ENCODE measurements at regions not wholly inside any gene's neighbourhood (a gene's known extent, or its start where the extent isn't known, plus 50 kb on each side); places are given as distances from the start of the nearest gene placed in this dataset.

- Histone ChIP-seq H3F3A (ENCODE audit: low read depth) (no peaks in the 10 kb centered on the region), H3K36me3 (ENCODE audit: insufficient read depth, low read length) (no peaks in the 10 kb centered on the region), H3K4me2 (ENCODE audit: low read depth, low read length, poor library complexity, severe bottlenecking) (no peak overlapping the region), H3K4me3 (ENCODE audit: low read length, poor library complexity, severe bottlenecking) (no peak overlapping the region), H3K79me2 (ENCODE audit: insufficient read depth, low read length) (no peaks in the 10 kb centered on the region), H3K9me3 (ENCODE audit: insufficient read depth, low read depth, low read length) (no peaks in the 10 kb centered on the region), H3K27me3 (ENCODE audit: insufficient read depth, low read length, poor library complexity, severe bottlenecking) (no peaks in the 10 kb centered on the region), H3K4me1 (ENCODE audit: insufficient read depth, low read length, poor library complexity, severe bottlenecking) (no peaks in the 10 kb centered on the region), H2AFZ (ENCODE audit: low read length) (no peak overlapping the region), H3K9me2 (replicated peaks; ENCODE audit: low read depth, low read length) (no peaks in the 10 kb centered on the region), H3K9ac (ENCODE audit: low read depth, low read length, poor library complexity, severe bottlenecking) (no peak overlapping the region), H4K20me1 (ENCODE audit: insufficient read depth, low read length, poor library complexity, severe bottlenecking) (no peaks in the 10 kb centered on the region)
- no peak for TF ChIP-seq EZH2phosphoT487 (IDR thresholded peaks at IDR 0.05; ENCODE audit: borderline replicate concordance)
- TF ChIP-seq CTCF (conservative IDR thresholded peaks at IDR 0.05; ENCODE audit: low read length), result no peak
Observed at GRCh38 chr2:16214861-16215260, 274.5 kb downstream of the MYCN start.

- TF ChIP-seq CTCF (conservative IDR thresholded peaks at IDR 0.05; ENCODE audit: low read length) (no peak), EZH2phosphoT487 (IDR thresholded peaks at IDR 0.05; ENCODE audit: borderline replicate concordance) (no peak)
- Histone ChIP-seq H3K4me1 (ENCODE audit: insufficient read depth, low read length, poor library complexity, severe bottlenecking) (no peaks in the 10 kb centered on the region), H4K20me1 (ENCODE audit: insufficient read depth, low read length, poor library complexity, severe bottlenecking) (no peaks in the 10 kb centered on the region), H3K27me3 (ENCODE audit: insufficient read depth, low read length, poor library complexity, severe bottlenecking) (no peaks in the 10 kb centered on the region), H3K36me3 (ENCODE audit: insufficient read depth, low read length) (no peaks in the 10 kb centered on the region), H3K9me2 (replicated peaks; ENCODE audit: low read depth, low read length) (no peaks in the 10 kb centered on the region), H3K4me2 (ENCODE audit: low read depth, low read length, poor library complexity, severe bottlenecking) (no peak overlapping the region), H3F3A (ENCODE audit: low read depth) (no peaks in the 10 kb centered on the region), H2AFZ (ENCODE audit: low read length) (no peak overlapping the region), H3K4me3 (ENCODE audit: low read length, poor library complexity, severe bottlenecking) (no peak overlapping the region), H3K9me3 (ENCODE audit: insufficient read depth, low read depth, low read length) (no peaks in the 10 kb centered on the region), H3K9ac (ENCODE audit: low read depth, low read length, poor library complexity, severe bottlenecking) (no peak overlapping the region), H3K79me2 (ENCODE audit: insufficient read depth, low read length) (no peaks in the 10 kb centered on the region)
Observed at GRCh38 chr2:16214391-16214790, 274.0 kb downstream of the MYCN start.

- H3K4me1 ChIP-seq (ENCODE audit: insufficient read depth, low read length, poor library complexity, severe bottlenecking), result no peaks in the 10 kb centered on the region
- H3K4me2 ChIP-seq (ENCODE audit: low read depth, low read length, poor library complexity, severe bottlenecking), result no peak overlapping the region
- no peak overlapping the region for H3K4me3 ChIP-seq (ENCODE audit: low read length, poor library complexity, severe bottlenecking)
- no peaks in the 10 kb centered on the region for H3K9me2 ChIP-seq (replicated peaks; ENCODE audit: low read depth, low read length)
- H3K27me3 ChIP-seq (ENCODE audit: insufficient read depth, low read length, poor library complexity, severe bottlenecking), result no peaks in the 10 kb centered on the region
- no peak overlapping the region for H2AFZ ChIP-seq (ENCODE audit: low read length)
- no peak for TF ChIP-seq CTCF (conservative IDR thresholded peaks at IDR 0.05; ENCODE audit: low read length)
- TF ChIP-seq EZH2phosphoT487 (IDR thresholded peaks at IDR 0.05; ENCODE audit: borderline replicate concordance), result no peak
- H3F3A ChIP-seq (ENCODE audit: low read depth), result no peaks in the 10 kb centered on the region
- H3K9me3 ChIP-seq (ENCODE audit: insufficient read depth, low read depth, low read length), result peaks cover 3% of the 10 kb centered on the region; the same call in 1 of the 2 replicates
- no peaks in the 10 kb centered on the region for H4K20me1 ChIP-seq (ENCODE audit: insufficient read depth, low read length, poor library complexity, severe bottlenecking)
- H3K79me2 ChIP-seq (ENCODE audit: insufficient read depth, low read length), result no peaks in the 10 kb centered on the region
- H3K36me3 ChIP-seq (ENCODE audit: insufficient read depth, low read length), result no peaks in the 10 kb centered on the region
- H3K9ac ChIP-seq (ENCODE audit: low read depth, low read length, poor library complexity, severe bottlenecking), result no peak overlapping the region
Observed at GRCh38 chr2:16212321-16212720, 272.0 kb downstream of the MYCN start.
